HG02938 (cell line): ENCODE measurements at regions not wholly inside any gene's neighbourhood (a gene's known extent, or its start where the extent isn't known, plus 50 kb on each side); places are given as distances from the start of the nearest gene placed in this dataset.

Source experiments
- ATAC-seq: cut with Tn5 transposase; IDR thresholded peaks from one replicate; pipeline ENCODE4 v1.9.1; 2021; ENCODE audit warnings: mild to moderate bottlenecking, moderate library complexity; ENCODE audit not compliant: unreplicated experiment

- ATAC-seq = no peak
Measured at GRCh38 chr5:76030343-76030742, 52.8 kb upstream of the SV2C start.

- no peak for ATAC-seq
Measured at GRCh38 chr5:76029739-76030138, 53.4 kb upstream of the SV2C start.

- ATAC-seq = no peak
Measured at GRCh38 chr5:76025790-76026189, 57.4 kb upstream of the SV2C start.

GRCh38 chr5:76025069-76025468, 58.1 kb upstream of the SV2C start:
- no peak for ATAC-seq

GRCh38 chr5:76022611-76023010, 60.6 kb upstream of the SV2C start:
- ATAC-seq = no peak

GRCh38 chr5:76021936-76022584, 61.1 kb upstream of the SV2C start:
- no peak for ATAC-seq

GRCh38 chr5:76016258-76016657, 66.9 kb upstream of the SV2C start:
- ATAC-seq = no peak

GRCh38 chr5:76014005-76014404, 69.2 kb upstream of the SV2C start:
- ATAC-seq = no peak

- no peak for ATAC-seq
Measured at GRCh38 chr5:76007904-76008303, 75.3 kb upstream of the SV2C start.

GRCh38 chr5:76000582-76000981, 82.6 kb upstream of the SV2C start:
- ATAC-seq = no peak

GRCh38 chr5:75993643-75994520, 89.3 kb upstream of the SV2C start:
- ATAC-seq = no peak

- no peak for ATAC-seq
Measured at GRCh38 chr5:75993183-75993582, 90.0 kb upstream of the SV2C start.

- no peak for ATAC-seq
Measured at GRCh38 chr5:75992753-75993152, 90.4 kb upstream of the SV2C start.

GRCh38 chr5:75985077-75985476, 98.1 kb upstream of the SV2C start:
- no peak for ATAC-seq

GRCh38 chr5:75975496-75975895, 107.7 kb upstream of the SV2C start:
- ATAC-seq = no peak

- ATAC-seq = no peak
Measured at GRCh38 chr5:75965292-75965691, 117.9 kb upstream of the SV2C start.

- ATAC-seq = no peak
Measured at GRCh38 chr5:75964008-75964407, 119.2 kb upstream of the SV2C start.

- no peak for ATAC-seq
Measured at GRCh38 chr5:75963554-75963953, 119.6 kb upstream of the SV2C start.

GRCh38 chr5:75961818-75962217, 121.4 kb upstream of the SV2C start:
- no peak for ATAC-seq

GRCh38 chr5:75960129-75960528, 123.1 kb upstream of the SV2C start:
- no peak for ATAC-seq

GRCh38 chr5:75952963-75953362, 130.2 kb upstream of the SV2C start:
- ATAC-seq = no peak

- no peak for ATAC-seq
Measured at GRCh38 chr5:75952291-75952690, 130.9 kb upstream of the SV2C start.
